PC-3 (cell line): ENCODE measurements at regions not wholly inside any gene's neighbourhood (a gene's known extent, or its start where the extent isn't known, plus 50 kb on each side); places are given as distances from the start of the nearest gene placed in this dataset.

ENCODE experiments used
- ATAC-seq: fragments of 200-7000 bp; cut with Tn5 transposase; 2 replicates; pipeline ENCODE4 v1.9.1; 2020; ENCODE audit warnings: mild to moderate bottlenecking, moderate library complexity
- BruUV-seq: library from RNA; stranded (reverse); fragments of 400-500 nt; replicated peaks from 2 replicates; lab custom pipeline; 2021; lab: Mats Ljungman, UMichigan
- CTCF ChIA-PET: fragments of 300-600 bp; sonication (Branson Sonifier 250); formaldehyde crosslinking; loops from one replicate; lab custom pipeline; 2022; ENCODE audit warnings: antibody characterized with exemption; lab: Charles Lee
- POLR2A ChIA-PET: fragments of 300-600 bp; sonication (Branson Sonifier 250); formaldehyde crosslinking; loops from one replicate; lab custom pipeline; 2022; ENCODE audit warnings: antibody characterized with exemption; ENCODE audit not compliant: unreplicated experiment; lab: Charles Lee
- DNase-seq: peaks from one replicate; pipeline ENCODE4 v3.0.0-alpha.2; 2015
- H2AFZ ChIP-seq: fragments of 300-600 bp; sonication (generic); 2 replicates; pipeline ENCODE4 v1.6.0; 2016; ENCODE audit warnings: antibody characterized with exemption, low read length
- H3F3A ChIP-seq: fragments of 300-600 bp; sonication (generic); one replicate; pipeline ENCODE4 v1.6.0; 2017; ENCODE audit warnings: antibody characterized with exemption, low read length, control low read depth, mild to moderate bottlenecking; ENCODE audit not compliant: unreplicated experiment
- H3K27ac ChIP-seq: fragments of 300-600 bp; sonication (generic); 2 replicates; pipeline ENCODE4 v1.5.1; 2016; ENCODE audit warnings: mild to moderate bottlenecking, low read length
- H3K27me3 ChIP-seq: fragments of 300-600 bp; sonication (generic); 2 replicates; pipeline ENCODE4 v1.6.1; 2016; ENCODE audit warnings: low read length, mixed read lengths
- H3K36me3 ChIP-seq: fragments of 300-600 bp; sonication (generic); 2 replicates; pipeline ENCODE4 v1.6.1; 2016; ENCODE audit warnings: low read depth, mixed run types, low read length, mixed read lengths
- H3K4me1 ChIP-seq: fragments of 300-600 bp; sonication (generic); 2 replicates; pipeline ENCODE4 v1.5.1; 2016; ENCODE audit warnings: low read length; ENCODE audit not compliant: insufficient read depth
- H3K4me2 ChIP-seq: fragments of 300-600 bp; sonication (generic); 2 replicates; pipeline ENCODE4 v1.6.0; 2016; ENCODE audit warnings: low read length
- H3K4me3 ChIP-seq: fragments of 300-600 bp; sonication (generic); 2 replicates; pipeline ENCODE4 v1.5.1; 2016; ENCODE audit warnings: mild to moderate bottlenecking, low read length, mixed read lengths
- H3K79me2 ChIP-seq: fragments of 300-600 bp; sonication (generic); 2 replicates; pipeline ENCODE4 v1.6.1; 2017; ENCODE audit warnings: low read length, mixed read lengths
- H3K9ac ChIP-seq: fragments of 300-600 bp; sonication (generic); 2 replicates; pipeline ENCODE4 v1.6.0; 2016; ENCODE audit warnings: mild to moderate bottlenecking, low read length
- H3K9me2 ChIP-seq: fragments of 300-600 bp; sonication (generic); replicated peaks from 2 replicates; pipeline ENCODE4 v1.6.1; 2016; ENCODE audit warnings: mixed run types, low read length, mixed read lengths
- H3K9me3 ChIP-seq: fragments of 300-600 bp; sonication (generic); 2 replicates; pipeline ENCODE4 v1.6.1; 2016; ENCODE audit warnings: low read length, mixed read lengths
- H4K20me1 ChIP-seq: fragments of 300-600 bp; sonication (generic); 2 replicates; pipeline ENCODE4 v1.6.1; 2016; ENCODE audit warnings: low read length, mixed read lengths
- EZH2 ChIP-seq: fragments of 300-600 bp; sonication (generic); IDR thresholded peaks from one replicate; pipeline ENCODE4 v1.6.1; 2017; ENCODE audit warnings: antibody characterized with exemption, mild to moderate bottlenecking, low read length; ENCODE audit not compliant: unreplicated experiment
- EZH2phosphoT487 ChIP-seq: fragments of 300-600 bp; sonication (generic); IDR thresholded peaks from 2 replicates; pipeline ENCODE4 v1.6.1; 2018; ENCODE audit warnings: mild to moderate bottlenecking, antibody characterized with exemption, low read length, borderline replicate concordance
- intact Hi-C: fragments of 100-400 bp; cut with micrococcal nuclease; formaldehyde crosslinking; loops from 2 replicates; pipeline ENCODE4 v1.9.0; 2023
- TF ChIP-seq, protein P1 (sequence below): fragments of 300-600 bp; sonication (generic); conservative IDR thresholded peaks from 2 replicates; pipeline ENCODE4 v1.5.1; 2017; ENCODE audit warnings: antibody characterized with exemption, low read depth, mild to moderate bottlenecking, low read length

DNA sequence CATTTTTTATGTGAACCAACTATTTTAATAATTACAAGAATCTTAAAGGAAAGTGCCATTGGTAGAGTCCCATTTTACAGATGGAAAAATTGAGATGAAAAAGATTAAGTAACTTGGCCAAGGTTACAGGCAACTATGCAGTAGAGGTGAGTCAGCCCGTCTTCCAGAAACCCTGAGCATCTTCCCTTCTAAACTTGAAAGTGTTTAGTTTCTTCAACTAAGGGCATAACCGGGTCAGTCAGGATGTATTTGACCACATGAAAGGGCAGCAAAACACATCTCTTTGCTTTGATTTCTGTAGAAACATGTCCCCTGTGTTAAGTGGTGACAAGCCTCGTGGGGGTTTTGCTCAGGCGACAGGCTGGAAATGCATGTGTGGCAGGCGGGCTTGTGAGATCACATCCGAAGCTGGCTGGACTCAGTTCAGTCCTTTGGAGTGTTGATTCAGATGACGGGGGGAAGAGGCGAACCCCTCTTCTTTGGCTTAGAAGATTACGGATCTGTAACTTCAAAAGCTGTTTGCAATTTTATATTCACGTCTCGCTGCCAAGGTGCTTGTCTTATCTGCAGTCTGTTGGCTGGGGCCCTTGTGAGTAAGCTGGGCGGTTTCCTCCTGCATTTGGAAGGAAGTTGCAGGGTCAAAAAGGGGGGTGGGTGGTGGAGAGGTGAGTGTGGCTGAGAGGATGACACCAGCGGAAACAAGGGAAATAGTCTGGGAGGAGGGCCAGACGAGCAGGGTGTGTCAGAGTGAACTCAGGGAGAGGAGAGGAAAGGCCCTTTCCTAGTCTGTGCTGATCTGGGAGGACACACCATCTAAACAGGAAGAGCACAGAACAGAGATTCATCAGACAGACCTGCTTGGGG lies 78.9 kb upstream of the RPS23 start:
- ATAC-seq (peak; percentile 99), DNase-seq (peak; percentile 97)
- peak overlapping the region; percentile 36; the same call in 1 of the 2 replicates for H3K4me3 ChIP-seq
- peaks cover 6% of the 10 kb centered on the region for H3F3A ChIP-seq
- H3K36me3 ChIP-seq: no peaks in the 10 kb centered on the region
- TF ChIP-seq, protein P1, sequence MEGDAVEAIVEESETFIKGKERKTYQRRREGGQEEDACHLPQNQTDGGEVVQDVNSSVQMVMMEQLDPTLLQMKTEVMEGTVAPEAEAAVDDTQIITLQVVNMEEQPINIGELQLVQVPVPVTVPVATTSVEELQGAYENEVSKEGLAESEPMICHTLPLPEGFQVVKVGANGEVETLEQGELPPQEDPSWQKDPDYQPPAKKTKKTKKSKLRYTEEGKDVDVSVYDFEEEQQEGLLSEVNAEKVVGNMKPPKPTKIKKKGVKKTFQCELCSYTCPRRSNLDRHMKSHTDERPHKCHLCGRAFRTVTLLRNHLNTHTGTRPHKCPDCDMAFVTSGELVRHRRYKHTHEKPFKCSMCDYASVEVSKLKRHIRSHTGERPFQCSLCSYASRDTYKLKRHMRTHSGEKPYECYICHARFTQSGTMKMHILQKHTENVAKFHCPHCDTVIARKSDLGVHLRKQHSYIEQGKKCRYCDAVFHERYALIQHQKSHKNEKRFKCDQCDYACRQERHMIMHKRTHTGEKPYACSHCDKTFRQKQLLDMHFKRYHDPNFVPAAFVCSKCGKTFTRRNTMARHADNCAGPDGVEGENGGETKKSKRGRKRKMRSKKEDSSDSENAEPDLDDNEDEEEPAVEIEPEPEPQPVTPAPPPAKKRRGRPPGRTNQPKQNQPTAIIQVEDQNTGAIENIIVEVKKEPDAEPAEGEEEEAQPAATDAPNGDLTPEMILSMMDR: no peak
- no peak for TF ChIP-seq EZH2
- peak overlapping the region; percentile 98 for H3K27ac ChIP-seq
- peaks cover 30% of the 10 kb centered on the region for H3K4me1 ChIP-seq
- H4K20me1 ChIP-seq: no peaks in the 10 kb centered on the region
- intact Hi-C loops: loop anchor here (1.0 to 10.0 kb wide), 8 partner anchors 30 to 1116 kb away; no protein-coding TSS in a partner anchor
- H3K9ac ChIP-seq: peak overlapping the region; percentile 79
- H3K9me3 ChIP-seq: no peaks in the 10 kb centered on the region
- POLR2A ChIA-PET: interaction anchor here (0.7 kb wide), 1 partner anchor 1028 kb away, joined by 3 read pairs; no protein-coding TSS in a partner anchor
- BruUV-seq: TSS peak; percentile 49
- peak overlapping the region; percentile 68 for H3K4me2 ChIP-seq
- CTCF ChIA-PET: interaction anchor here (0.6 to 0.7 kb wide), 6 partner anchors 40 to 1161 kb away, joined by 3 to 10 read pairs (median 4); no protein-coding TSS in a partner anchor
- no peaks in the 10 kb centered on the region for H3K27me3 ChIP-seq
- no peaks in the 10 kb centered on the region for H3K9me2 ChIP-seq
- no peaks in the 10 kb centered on the region for H3K79me2 ChIP-seq
- peak overlapping the region; percentile 58 for H2AFZ ChIP-seq

DNA sequence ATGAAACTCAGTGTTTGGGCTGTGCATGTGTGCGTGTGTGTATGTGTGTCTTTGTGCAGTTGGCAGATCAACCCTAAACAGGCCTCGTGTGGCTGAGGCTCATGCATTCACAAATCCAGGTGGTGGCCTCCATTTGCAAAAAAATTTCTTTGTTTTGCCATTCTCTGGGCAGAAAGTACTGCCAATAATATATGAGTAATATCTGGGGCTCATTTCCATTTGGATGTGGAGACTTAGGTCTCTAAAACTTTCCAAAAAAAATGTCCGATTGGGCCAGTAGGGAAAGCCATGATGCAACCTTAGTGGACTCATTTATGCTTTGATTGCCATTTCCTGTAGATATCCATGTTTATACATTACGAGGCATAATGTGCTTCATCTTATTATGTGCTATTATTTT lies 77.9 kb upstream of the RPS23 start:
- no peaks in the 10 kb centered on the region for H3K36me3 ChIP-seq
- CTCF ChIA-PET: no interaction called here
- H2AFZ ChIP-seq: no peak overlapping the region
- intact Hi-C loops: loop anchor here (2.0 to 10.0 kb wide), 7 partner anchors 65 to 1117 kb away; no protein-coding TSS in a partner anchor
- peaks cover 31% of the 10 kb centered on the region for H3K4me1 ChIP-seq
- POLR2A ChIA-PET: no interaction called here
- ATAC-seq: no peak
- no peaks in the 10 kb centered on the region for H4K20me1 ChIP-seq
- DNase-seq: no peak
- TF ChIP-seq, protein P1: no peak
- TF ChIP-seq EZH2: no peak
- no peak for TF ChIP-seq EZH2phosphoT487
- no peaks in the 10 kb centered on the region for H3K79me2 ChIP-seq
- H3K9me2 ChIP-seq: no peaks in the 10 kb centered on the region
- no peak overlapping the region; the same call in 1 of the 2 replicates for H3K9ac ChIP-seq
- H3F3A ChIP-seq: peaks cover 6% of the 10 kb centered on the region
- no TSS peak for BruUV-seq
- 0 out of 2 replicates have a peak overlapping the region, but pooled peaks have one; percentile 68 for H3K4me2 ChIP-seq
- no peaks in the 10 kb centered on the region for H3K27me3 ChIP-seq
- H3K27ac ChIP-seq: peak overlapping the region; percentile 98
- no peaks in the 10 kb centered on the region for H3K9me3 ChIP-seq
- no peak overlapping the region for H3K4me3 ChIP-seq
